NCI-H2196 treated with DMSO at 0.1 percent for 48 hours (cell line): ENCODE measurements at regions not wholly inside any gene's neighbourhood (a gene's known extent, or its start where the extent isn't known, plus 50 kb on each side); places are given as distances from the start of the nearest gene placed in this dataset.
"Not testable (repeated sequence)": the region's sequence is repeated elsewhere in the genome, so short reads cannot be mapped to it uniquely, and the experiment has no call there.

Experiments used
- DNase-seq: peaks from one replicate; lab custom pipeline; 2025; ENCODE audit not compliant: unreplicated experiment; lab: John Stamatoyannopoulos, UW

DNA sequence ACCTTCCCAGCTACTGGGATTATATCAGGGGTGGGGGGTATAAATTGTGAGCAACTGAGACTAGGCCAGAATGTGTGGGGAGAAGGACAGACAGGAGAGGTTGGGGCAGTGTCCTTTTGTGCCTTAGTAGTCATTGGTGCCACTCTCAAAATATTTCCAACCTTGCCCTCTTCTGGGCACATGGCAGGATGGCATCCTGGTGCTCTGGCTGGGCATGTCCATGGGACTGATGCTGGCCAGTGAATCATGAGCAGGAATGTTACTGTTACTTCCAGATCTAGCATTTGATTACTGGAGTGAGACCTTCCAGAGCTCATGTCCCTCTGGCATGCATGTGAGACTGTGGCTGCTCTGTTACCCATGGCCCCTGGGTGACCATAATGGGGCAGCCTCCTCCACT, 151.2 kb downstream of the MATN1 start:
- no peak for DNase-seq

DNA sequence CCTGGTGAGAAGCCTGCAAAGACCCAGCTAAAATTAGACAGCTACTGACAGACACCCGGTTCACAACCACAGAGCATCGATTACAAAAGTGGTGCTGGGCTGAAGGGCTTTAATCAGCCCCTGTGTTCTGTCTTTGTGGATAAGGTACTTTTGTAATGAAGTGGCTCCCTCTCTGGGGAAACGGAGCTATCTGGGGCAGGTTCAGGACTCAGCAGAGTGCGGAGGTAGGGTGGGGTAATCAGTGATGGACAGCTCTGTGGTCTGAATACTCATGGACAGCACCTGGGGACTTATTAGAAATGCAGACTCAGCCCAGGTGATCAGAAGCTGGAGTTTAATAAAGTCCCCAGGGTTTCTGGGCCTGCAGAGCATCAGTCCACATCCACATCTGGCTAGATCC, 152.0 kb downstream of the MATN1 start:
- DNase-seq: no peak

DNA sequence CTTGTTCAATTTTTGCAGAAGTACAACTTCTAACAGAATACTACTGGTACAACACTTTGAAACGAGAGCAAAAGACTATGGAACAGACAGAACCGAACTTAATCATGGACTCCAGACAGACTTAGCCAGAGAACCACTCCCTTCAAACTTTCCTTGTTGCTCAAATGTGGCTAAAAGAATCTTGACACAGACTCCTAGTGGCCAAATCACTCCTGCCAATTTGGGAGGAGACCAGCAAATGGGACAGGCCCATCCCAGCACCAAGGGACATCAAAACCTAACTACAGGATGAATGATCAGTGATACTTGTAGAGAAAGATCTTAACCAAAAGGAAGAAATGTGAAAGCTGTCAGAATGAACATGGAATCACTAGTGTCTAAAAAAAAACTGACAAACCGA, 154.0 kb downstream of the MATN1 start:
- no peak for DNase-seq

DNA sequence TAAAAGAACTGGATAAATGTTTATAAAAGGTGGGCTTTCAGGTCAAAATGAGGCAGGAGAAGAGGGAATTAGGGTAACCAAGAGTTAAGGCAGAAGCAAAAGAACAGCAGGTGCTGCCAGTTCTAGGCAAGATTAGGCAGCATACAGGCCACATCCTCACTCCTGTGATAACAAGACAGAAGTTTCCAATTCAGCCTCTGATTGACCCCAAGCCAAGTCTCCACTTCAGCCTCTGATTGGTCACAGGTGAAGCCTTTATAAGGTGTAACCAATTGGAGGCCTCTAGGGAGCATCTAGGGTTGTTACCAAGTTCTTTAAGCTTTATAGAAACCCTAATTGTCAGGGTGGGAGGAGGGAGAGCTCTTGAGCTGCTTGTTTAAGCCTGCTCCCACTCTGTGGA, 160.8 kb downstream of the MATN1 start:
- DNase-seq: no peak

DNA sequence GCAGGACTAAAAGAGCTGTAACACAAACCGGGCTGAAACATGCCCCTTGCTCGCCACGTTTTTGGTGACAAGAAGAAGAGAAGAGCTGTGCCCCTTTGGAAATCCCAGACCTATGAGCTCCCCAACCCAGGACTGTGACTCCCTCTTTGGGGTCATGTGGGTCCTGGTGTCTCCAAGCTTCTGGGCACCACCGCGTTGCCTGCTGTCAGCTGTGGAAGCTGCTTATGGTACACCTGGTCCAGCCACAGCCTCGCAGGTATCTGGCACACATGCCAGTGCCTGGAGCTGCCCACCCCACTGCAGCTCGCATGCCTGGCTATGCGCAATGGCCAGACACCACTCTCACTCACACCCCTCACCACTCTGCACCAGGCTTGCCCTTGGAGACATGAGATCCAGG, 171.8 kb downstream of the MATN1 start:
- DNase-seq: no peak

DNA sequence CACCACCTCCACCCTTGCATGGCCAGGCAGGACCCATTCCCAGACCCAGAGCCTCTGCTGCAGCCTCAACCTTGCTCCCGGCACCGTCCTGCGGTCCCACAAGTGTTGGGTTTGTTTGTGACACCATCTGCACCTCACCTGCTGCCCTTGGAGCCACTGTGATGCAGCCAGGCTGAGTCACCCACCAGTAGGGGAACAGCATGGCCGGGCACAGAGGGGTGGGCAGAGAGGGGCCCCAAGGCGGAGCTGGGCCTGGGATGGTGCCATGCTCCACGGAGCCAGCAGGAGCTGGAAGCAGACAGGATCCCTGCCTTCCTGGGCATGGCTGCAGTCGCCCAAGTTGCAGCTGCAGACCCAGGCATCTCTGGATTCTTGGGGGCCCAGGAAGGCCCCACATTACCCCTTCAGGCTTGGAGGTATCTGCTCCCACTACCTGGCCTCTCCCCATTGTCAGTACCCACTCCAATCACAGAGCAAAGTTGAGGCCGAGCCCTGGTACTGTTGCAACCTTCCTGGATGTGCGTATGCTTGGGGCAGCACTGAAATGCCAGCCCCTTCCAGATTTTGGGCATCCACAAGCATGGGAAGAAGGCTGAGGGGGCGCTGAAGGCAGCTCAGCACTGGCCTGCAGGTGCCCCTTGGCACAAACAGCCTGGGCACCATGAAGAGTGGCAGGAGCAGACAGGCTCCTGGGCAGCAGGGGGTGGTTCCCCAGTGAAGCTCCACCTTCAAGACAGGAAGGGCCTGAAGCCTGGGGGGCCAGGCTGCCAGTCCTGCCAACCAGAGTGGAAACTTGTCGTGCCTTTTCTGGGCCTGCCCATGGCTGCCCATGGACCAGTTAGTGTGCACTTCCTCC, 172.8 kb downstream of the MATN1 start:
- no peak for DNase-seq

DNA sequence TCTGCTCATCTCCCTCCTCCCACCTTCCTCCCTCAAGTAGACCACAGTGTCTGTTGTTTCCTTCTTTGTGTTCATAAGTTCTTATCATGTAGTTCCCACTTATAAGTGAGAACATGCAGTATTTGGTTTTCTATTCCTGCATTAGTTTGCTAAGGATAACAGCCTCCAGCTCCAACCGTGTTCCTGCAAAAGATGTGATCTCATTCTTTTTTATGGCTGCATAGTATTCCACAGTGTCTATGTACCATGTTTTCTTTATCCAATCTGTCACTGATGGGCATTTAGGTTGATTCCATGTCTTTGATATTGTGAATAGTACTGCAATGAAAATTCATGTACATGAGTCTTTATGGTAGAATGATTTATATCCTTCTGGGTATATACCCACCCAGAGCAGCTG, 173.5 kb downstream of the MATN1 start:
- not testable (repeated sequence) for DNase-seq

DNA sequence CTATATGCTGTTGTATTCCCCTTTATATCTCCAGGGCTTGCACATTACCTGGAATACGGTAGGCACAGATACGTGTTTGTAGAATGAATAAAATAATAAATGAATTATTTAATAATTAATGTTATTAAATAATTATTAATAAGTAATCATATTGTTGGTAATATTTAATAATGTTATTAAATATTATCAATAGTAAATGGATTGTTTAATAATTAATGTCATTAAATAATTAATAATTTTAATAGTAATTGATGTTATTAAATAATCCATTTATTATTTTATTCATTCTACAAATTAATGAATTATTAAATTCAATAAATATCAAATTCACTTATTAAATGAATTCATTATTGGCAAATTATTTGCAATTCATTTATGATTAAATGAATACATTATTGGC, 175.1 kb downstream of the MATN1 start:
- DNase-seq: no peak

DNA sequence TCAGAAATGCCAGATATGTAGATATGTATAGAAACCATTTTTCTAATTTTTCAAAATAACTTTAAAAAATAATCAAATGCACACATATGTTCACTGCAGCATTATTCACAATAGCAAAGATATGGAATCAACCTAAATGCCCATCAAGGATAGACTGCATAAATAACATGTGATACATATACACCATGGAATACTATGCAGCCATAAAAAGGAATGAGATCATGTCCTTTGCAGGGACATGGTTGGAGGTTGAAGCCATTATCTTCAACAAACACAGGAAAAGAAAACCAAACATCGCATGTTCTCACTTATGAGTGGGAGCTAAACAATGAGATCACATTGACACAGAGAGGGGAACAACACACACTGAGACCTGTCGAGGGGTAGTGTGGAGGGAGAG, 176.1 kb downstream of the MATN1 start:
- DNase-seq: not testable (repeated sequence)

DNA sequence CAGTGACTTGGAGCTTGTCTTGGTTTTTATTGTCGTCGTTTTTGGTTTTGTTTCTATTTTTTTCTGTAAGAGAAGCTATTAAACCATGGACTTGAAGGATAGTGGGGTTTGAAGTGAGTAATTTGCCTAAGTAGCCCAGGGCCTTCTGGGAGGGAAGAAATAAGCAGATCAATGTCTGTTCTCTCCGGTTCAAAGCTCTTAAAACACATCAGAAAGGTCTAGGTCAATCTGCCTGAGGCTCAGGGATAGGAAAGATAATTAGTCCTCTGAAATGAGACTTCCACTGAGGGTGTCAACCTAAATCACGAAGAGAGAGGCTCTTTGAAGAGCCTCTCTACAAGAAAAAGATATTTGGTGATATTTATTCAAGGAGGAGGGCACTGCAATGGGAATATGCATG, 178.0 kb downstream of the MATN1 start:
- no peak for DNase-seq

DNA sequence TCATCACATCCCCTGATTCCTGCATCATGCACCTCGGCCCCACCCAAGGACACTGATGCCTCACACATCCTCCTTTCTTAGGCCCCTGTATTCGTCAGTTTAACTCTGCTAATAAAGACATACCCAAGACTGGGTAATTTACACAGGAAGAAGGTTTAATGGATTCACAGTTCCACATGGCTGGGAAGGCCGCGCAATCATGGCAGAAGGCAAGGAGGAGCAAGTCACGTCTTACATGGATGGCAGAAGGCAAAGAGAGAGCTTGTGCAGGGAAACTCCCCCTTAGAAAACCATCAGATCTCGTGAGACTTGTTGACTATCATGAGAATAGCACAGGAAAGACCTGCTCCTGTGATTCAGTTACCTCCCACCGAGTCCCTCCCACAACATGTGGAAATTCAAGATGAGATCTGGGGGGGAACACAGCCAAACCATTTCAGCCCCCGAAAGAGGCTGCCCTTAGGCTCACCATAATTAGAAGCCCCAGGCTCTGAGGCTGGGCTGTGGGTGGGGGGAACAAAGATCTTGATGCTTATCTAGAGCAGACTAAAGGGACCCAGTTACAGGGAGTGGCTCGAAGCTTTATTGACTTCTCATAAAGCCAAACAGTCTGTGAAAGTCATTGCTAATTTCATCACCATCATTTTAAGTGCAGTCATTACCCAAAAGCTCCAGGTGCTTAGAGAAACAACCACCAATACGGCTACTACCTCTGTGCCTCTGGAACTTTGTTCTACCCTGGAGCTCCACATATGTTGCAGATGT, 181.5 kb downstream of the MATN1 start:
- DNase-seq: no peak

DNA sequence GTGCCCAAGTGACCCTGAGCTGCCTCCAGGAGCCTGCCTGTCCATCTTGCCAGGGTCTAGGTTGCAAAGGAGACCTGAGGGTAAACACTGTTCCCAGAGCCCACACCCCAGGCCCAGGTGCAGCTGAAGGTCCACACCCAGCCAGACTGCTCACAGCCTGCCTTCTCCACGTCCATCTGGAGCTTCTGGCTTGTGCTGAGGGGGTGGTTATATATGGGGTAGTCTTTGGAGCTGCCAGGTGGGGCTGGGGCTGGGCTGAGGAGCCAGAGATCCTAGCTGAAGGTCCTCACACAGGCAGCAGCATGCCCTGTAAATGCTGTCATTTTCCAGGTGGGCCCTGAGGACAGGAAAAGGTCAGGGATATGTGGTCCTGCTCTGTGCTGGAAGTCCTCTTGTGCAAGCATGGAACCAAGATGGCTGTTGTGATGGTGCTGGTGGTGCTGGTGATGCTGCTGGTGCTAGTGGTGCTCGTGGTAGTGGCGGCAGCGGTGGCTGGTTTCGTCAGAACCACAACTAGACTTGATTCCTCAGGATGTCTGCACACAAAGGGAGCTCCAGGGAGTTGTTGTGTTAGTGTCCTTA, 182.7 kb downstream of the MATN1 start:
- no peak for DNase-seq

DNA sequence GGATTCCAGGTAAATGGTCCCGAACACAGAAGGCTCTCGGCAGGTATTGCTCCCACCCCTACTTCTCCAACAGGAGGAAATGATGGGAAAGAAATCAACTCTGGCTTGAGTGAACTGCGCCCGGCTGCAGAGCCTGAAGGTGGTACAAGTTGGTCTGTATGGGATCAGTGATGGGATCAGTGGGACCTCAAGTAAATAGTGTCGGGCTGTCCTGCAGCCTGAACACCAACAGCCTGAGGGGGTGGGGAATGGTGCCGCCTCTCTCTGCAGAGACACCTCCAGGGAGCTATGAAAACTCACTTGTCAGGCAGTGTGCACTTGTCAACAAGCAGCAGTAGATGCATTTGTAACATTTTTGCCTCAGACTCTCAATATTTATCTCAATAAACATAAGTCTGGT, 183.5 kb downstream of the MATN1 start:
- DNase-seq: no peak

DNA sequence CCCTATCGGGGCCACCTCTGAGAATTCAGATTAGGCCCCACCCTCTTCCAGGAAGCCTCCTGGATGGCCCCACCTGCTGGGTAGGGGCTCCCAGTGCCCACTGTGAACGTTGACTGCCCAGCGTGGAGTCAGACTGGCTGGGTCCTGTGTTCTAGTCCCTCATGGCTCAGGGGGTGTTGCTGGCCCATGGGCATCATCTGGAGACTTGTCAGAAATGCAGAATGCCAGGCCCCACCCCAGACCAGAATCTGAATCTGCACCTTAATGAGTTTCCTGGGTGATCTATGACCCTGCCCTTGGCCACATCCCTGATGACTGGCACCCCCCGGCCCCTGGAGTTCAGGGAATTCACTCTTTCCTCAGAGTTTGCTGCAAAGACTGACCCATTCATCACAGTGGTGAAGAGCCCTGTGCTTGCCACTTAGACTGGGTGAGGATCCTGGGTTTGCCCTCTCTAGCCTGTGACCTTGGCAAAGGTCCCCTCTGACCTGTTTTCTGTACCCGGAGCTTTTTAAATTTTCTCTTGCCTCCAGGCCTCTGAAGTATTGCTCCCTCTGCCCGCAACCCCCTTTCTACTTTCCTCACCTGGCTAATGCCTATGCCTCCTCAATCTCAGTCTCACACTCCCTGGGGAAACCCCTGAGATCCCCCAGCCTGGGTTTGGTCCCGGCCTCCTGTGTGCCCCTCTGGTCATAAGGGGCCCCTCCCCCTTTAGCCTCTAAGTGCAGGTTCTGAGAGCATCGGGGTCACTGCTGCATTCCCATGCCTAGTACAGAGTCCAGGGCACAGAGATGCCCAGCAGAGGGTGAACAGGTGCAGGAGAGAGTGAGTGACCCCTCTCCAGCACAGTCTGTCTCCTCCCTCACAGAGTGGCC, 184.2 kb downstream of the MATN1 start:
- no peak for DNase-seq

DNA sequence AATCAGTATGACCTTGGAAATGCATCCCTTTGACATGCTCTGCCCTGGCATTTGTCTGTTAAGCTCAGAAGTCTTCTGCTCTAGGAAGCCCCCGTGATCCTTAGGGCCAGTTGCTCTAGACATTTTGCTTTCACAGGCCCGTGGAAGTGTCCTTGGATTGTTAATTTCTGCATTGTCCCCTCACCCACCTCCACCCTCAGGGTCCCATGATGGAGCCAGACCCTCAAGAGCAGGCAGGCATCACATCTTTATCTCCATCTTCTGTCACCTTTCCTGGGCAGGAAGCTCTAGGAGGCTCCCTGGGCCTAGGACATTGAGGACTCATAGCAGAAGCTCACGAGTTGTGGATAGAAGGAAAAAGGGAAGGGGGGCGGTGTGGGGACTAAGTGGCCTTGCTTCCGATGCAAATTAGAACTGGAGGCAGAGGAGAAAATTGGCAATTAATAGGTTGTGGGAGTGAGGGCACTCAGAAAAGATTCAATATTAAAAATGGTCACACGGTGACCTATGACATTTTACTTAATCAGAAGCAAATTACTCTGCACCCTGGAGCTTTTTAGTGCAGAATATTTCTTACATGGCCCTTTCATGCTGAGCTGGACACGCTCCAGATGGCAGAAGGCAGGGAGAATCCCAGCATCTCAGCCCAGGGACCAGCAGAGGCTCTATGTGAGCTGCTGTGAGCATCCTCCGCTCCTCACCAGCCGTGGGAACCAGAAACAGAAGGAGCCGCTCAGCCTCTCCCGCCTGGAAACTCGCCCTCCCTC, 185.0 kb downstream of the MATN1 start:
- DNase-seq: no peak

DNA sequence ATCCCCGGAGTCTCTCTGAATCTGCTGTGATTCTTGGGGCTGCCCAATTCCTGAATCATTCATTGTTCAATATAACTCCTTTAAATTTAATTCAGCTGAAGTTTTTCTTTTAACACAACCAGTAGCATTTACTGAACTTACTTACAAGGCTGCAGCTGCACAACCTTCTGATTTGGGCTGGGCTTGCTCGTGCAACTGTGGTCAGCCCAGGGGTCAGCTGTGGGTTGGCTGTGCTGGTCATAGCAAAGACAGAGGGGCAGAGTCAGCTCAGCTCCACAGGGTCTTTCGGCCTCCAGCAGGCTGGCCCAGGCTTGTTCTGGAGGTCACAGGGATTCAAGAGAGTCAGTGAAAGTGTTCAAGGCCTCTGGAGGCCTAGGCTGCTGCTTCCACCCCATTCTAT, 186.1 kb downstream of the MATN1 start:
- DNase-seq: no peak

DNA sequence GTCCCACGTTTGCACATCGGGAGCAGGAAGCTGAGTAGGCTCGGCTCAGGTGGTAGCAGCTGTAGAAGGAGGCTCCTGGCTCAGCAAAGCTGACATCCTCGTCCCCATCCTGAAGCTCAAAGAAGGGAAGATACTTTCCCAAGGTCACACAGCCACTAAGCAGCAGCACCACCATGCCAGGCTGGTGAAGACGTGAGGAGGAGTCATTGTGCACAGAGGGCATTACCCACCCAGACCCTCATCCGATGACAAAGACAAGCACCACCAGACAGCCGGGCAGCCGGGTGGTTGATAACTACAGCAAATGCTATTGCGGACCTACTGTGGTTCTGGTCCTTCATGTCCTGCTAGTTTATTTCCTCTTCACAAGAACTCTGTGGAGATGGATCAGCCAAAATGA, 186.9 kb downstream of the MATN1 start:
- no peak for DNase-seq

DNA sequence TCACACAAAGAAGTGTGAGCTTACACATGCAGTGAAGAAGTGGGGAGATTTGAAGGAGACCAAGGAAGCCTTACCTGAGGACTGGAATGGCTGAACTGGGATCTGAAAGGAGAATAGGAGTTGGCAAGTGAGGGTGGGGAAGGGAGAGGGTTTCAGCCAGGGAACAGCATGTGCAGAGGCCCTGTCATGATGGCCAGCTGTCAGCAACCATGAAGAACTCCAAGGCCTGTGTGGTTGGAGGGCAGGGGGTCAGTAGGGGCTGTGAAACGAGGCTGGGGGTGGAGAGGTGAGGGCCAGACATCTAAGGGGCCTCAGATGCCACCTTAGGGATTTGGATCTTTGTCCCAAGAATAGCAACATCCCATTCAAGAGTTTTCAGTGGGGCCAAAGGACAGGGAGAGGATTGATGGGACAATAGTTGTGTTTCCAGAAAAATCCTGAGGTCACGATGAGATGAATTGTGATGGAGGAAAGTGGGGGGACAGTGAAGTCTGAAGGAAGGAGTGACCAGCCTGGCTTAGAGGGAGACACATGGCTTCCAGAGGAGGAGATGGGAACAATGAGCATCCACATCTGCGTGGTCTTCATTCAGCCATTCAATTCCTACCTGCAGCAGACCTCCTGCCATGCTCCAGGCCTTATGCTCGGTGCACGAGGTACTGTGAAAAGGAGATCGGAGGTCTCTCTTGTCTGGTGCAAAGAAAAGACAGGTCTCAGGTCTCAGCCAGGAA, 187.6 kb downstream of the MATN1 start:
- no peak for DNase-seq

DNA sequence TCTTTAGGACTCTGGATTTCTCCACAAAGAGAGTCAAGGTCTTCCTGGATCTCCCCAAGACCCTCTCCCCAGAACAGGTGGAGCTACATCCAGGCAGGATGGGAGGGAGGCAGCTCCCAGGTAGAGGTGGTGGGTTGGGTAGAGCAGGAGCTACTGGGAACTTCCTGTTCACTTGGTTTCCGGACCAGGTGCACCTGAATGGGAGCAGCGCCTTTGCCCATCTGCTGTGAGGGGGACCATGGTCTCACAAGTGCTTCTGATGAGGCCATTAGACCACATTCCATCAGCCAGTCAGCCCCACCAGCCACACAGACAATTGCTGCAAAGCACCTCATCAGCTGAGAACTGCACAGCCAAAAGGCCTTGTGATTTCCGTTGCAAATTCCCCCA, 188.8 kb downstream of the MATN1 start:
- no peak for DNase-seq
